ENCODE measurements at regions not wholly inside any gene's neighbourhood (a gene's known extent, or its start where the extent isn't known, plus 50 kb on each side); places are given as distances from the start of the nearest gene placed in this dataset.
"Not testable (repeated sequence)": the region's sequence is repeated elsewhere in the genome, so short reads cannot be mapped to it uniquely, and the experiment has no call there.

DNA sequence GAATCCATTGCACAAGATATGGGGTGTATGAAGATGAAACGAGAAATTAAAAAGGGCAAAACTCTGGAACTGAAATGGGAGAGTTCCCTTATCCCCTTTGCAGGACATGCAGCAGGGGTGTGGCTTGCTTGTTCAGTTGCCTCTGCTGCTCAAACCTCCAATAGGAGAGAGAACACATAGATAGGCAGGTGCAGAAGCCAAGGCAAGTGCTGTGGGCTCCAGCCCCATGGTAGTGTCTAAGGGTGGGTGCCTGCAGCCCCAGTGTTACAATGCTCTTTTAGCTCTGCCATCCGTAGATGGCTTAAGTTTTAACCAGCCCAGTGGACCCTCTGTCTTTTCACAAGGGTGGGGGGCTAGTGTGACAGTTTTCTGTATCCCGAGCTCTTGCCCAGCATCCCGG lies 69.7 kb downstream of the CMAS start:
- no peak for DNase-seq (ENCODE audit: low read depth, low spot score)

DNA sequence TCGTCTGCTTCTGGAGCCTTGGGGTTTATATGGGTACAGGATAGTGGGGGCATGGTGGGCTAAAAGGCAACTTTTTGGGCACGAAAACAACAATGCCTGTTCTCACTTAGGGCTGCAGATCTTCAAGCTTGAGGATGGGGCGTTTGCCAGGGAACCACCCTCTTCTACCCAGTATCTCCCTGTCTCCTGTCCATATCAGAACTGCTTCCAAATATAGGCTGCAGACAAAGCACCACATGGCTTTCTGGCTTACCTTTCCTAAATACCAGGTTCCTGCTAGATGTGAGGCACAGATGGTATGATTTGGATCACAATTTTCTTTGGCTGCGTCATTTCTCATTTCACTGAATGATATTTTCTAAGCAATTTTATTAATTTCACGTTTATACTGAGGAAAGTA lies 70.4 kb downstream of the CMAS start:
- DNase-seq (ENCODE audit: low read depth, low spot score): no peak

- no peak for DNase-seq (ENCODE audit: low read depth, low spot score)
These were observed 71.7 kb downstream of the CMAS start for GRCh38 chr12:22117563-22118237.

- DNase-seq (ENCODE audit: low read depth, low spot score): no peak
These were observed 72.3 kb downstream of the CMAS start for GRCh38 chr12:22118238-22118790.

DNA sequence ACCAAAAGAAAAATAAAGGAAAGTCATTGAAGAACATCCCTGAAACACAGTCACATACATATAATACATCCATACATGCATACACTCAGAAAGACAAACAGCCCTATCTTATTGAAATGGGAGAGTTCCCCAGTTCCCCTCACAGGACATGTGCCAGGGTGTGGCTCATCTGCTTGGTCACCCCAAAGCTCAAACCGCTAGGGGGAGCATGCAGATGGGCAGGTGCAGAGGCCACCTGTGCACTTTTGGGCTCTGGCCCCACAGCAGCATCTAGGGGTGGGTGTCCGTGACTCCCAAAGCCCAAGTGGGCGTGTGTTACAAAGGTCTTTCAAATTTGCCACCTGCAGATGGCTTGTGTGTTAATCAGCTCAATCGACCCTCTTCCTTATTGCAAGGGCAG lies 75.2 kb downstream of the CMAS start:
- DNase-seq (ENCODE audit: low read depth, low spot score): peak; percentile 30

- DNase-seq (ENCODE audit: low read depth, low spot score): no peak
These were observed 76.3 kb downstream of the CMAS start for GRCh38 chr12:22122359-22122758.

- DNase-seq (ENCODE audit: low read depth, low spot score): no peak
These were observed 79.0 kb downstream of the CMAS start for GRCh38 chr12:22124987-22125386.

- DNase-seq (ENCODE audit: low read depth, low spot score): not testable (repeated sequence)
These were observed 80.1 kb downstream of the CMAS start for GRCh38 chr12:22126101-22126500.

DNA sequence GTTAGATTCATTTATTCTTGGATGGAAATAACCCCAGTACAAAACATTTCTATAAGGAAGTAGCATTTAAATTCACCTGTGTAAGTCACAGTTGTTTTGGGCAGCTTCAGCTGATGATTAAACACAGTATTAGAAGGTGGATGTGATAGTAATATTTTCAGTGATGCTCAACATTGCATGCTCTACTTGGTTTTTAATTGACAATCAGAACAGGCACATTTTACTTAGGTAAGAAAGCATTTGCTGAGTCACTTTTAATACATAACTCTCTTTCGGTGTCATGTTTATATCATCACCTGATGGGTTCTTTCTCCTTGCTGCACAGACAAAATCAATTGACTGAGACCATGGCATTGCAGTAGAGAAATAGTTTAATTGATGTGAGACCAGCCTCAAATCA lies 80.7 kb downstream of the CMAS start:
- no peak for DNase-seq (ENCODE audit: low read depth, low spot score)

- DNase-seq (ENCODE audit: low read depth, low spot score): no peak
These were observed 84.7 kb downstream of the CMAS start for GRCh38 chr12:22130671-22131070.

- not testable (repeated sequence) for DNase-seq (ENCODE audit: low read depth, low spot score)
These were observed 90.6 kb downstream of the CMAS start for GRCh38 chr12:22136604-22137117.
